Activated CD4-positive, alpha-beta T cell treated with anti-CD3 and anti-CD28 coated beads, Interleukin-2, amount 50 U/mL, for 24 hours (primary cell): ENCODE measurements at regions not wholly inside any gene's neighbourhood (a gene's known extent, or its start where the extent isn't known, plus 50 kb on each side); places are given as distances from the start of the nearest gene placed in this dataset.
A peak's percentile ranks its signal among the peaks of the same experiment; 100 is the strongest.
"Not testable (repeated sequence)": the region's sequence is repeated elsewhere in the genome, so short reads cannot be mapped to it uniquely, and the experiment has no call there.

Source experiments
- DNase-seq, 2 donors: peaks; one replicate each; pipeline ENCODE4 v3.0.0-alpha.2; 2020; ENCODE audit warnings: low read depth in 1 of 2, low spot score in 1 of 2

DNA sequence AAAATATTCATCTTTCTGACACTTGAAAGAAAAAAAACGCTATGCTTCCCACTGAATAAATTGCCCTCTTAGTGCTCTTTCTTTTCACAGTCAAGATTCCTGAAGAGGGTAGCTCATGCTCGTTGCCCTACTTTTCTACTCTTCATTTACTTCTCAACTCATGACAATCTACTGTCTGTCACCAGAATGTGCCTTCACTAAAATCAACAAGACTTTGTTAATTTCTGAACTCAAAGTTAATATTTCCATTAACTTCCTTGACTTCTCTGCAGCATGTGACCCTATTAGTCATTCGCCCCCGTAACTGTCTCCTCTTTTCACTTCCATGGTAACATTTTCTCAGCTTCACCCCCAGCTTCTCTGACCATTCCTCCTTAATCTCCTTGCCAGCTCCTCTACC is 98.9 kb upstream of the MAPRE2 start:
- DNase-seq, result no peak

DNA sequence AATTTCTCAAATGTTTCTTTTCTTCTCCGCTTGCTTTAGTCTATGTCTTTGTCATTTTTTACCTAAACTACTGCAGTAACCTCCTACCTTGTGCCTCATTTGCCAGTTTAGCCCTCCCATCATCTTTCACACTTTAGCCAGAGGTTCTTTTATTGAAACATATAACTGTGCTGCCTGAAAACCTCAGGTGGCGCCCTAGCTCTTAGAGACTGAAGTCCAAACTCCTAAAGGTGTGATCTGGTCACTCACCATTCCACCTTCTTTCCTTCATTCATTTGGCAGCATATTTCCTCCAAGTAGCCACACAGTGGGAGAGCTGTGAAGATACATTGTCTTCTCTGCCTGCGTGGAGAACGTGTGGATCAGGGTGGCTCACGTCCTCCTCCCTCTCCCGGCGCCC is 98.2 kb upstream of the MAPRE2 start:
- DNase-seq, result no peak

DNA sequence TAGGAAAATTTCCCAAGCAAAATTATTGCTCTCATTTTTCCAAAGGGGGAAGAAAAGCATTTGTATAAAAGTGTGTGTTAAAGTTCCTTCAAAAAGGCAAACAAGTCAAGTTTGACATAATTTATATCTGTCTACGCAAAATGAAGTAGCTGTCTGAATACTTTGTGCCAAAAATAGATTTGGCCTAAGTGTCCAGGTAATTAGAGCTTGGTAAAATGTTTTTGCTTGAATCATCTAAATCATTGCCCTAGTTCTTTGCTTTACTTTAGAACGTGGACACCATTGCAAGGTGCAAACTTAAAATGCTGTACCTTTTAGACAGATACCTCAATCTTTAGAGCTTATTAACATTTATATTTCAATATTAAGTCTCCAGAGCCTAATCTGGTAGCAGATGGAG is 97.6 kb upstream of the MAPRE2 start:
- DNase-seq, result no peak

GRCh38 chr18:34947711-34948125 is 93.5 kb upstream of the MAPRE2 start:
- DNase-seq, result no peak

DNA sequence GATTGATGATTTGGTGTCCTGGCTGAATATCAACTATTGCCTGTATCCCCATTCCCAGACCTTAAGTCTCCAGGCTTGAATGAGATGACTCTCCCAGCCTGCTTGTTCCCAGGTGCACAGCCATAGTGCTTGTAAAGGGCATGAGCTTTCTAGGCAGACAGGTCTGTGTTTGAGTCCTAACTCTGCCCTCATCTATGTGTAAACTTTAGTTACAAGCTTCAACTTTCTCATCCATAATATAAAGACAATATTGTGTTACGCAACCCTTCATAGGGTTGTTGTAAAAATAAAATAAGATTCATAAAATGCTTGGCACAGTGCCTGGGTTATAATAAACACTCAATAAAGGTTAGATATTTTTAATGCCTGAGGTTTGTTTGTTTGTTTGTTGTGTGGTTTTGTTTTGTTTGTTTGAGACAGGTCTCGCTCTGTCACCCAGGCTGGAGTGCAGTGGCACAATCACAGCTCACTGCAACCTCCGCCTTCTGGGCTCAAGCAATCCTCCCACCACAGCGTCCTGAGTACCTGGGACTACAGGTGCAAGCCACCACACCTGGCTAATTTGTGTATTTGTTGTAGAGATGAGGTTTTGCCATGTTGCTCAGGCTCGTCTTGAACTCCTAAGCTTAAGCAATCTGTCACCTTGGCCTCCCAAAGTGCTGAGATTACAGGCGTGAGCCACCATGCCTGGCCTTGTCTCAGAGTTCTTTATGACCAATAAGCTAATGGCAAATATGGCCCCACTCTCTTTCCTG is 89.4 kb upstream of the MAPRE2 start:
- DNase-seq, result no peak

- no peak for DNase-seq
These were observed 88.0 kb upstream of the MAPRE2 start for GRCh38 chr18:34953212-34953611.

DNA sequence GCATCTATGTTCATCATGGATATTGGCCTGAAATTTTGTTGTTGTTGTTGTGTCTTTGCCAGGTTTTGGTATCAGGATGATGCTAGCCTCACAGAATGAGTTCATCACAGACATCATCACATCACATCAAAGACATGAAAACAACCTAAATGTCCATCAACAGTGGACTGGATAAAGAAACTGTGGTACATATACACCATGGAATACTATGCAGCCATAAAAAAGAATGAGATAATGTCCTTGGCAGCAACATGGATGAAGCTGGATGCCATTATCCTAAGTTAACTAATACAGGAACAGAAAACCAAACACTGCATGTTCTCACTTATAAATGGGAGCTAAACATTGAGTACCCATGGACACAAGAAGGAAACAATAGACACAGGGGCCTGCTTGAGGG is 85.7 kb upstream of the MAPRE2 start:
- DNase-seq, result not testable (repeated sequence)

- no peak for DNase-seq
These were observed 84.5 kb upstream of the MAPRE2 start for GRCh38 chr18:34956663-34957062.

- DNase-seq, result no peak
These were observed 83.9 kb upstream of the MAPRE2 start for GRCh38 chr18:34957119-34957863.

GRCh38 chr18:34957864-34958259 is 83.4 kb upstream of the MAPRE2 start:
- DNase-seq, result no peak

GRCh38 chr18:34959211-34959829 is 81.9 kb upstream of the MAPRE2 start:
- DNase-seq, result no peak

DNA sequence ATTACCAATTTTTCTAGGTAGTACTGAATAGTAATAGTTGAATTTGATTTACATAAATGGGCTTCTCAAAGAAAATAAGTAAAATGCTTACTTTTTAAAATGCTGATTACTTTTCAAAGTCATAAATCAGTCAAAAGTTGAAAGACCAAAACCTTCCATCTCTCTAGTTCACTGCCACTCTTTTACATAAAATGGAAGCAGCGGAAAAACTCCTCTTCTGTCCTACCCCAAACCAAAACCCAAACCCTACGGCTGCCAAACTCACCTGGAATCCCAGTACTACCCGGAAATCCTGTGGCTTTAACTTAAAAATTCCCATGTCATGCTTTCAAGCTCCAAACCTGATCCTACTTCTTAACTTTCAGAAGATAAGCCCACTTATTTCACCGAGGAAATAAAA is 81.2 kb upstream of the MAPRE2 start:
- DNase-seq, result no peak

GRCh38 chr18:34965108-34965507 is 76.1 kb upstream of the MAPRE2 start:
- DNase-seq, result no peak

GRCh38 chr18:34965566-34965965 is 75.6 kb upstream of the MAPRE2 start:
- no peak for DNase-seq

DNA sequence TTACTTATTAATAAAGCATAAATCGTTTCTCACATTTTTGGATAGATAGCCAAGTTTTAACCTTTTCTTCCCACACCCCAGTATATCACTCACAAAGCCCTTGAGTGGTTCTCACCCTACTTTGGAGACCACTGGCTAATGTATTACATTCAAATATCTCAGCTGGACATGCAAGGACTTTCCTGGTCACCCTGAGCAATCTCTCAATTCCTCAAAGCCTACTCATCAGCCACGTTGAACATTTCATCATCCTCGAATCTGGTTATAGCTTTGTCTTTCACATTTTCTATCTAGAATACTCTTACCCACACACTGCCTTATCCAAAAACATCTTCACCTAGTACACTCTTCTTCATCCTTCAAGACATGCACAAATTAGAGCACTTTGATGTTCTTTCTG is 71.1 kb upstream of the MAPRE2 start:
- DNase-seq, result no peak

DNA sequence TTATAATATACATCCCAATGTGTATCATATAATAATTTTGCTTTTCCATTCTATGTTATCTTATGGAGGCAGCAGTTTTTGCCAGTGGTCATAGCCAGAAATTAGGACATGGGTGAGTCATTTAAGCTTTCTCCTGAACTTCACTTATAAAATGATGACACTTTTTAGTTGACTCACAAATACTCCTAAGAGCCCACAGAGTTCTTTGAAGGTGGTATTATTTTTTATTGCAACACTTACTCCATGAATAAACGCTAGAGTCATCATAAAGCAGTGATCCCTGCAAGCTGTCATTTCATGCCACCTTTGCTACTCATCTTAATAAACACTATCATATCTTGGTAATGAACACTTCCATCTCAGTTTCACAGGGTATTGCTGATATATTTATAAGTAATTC is 69.9 kb upstream of the MAPRE2 start:
- no peak for DNase-seq

DNA sequence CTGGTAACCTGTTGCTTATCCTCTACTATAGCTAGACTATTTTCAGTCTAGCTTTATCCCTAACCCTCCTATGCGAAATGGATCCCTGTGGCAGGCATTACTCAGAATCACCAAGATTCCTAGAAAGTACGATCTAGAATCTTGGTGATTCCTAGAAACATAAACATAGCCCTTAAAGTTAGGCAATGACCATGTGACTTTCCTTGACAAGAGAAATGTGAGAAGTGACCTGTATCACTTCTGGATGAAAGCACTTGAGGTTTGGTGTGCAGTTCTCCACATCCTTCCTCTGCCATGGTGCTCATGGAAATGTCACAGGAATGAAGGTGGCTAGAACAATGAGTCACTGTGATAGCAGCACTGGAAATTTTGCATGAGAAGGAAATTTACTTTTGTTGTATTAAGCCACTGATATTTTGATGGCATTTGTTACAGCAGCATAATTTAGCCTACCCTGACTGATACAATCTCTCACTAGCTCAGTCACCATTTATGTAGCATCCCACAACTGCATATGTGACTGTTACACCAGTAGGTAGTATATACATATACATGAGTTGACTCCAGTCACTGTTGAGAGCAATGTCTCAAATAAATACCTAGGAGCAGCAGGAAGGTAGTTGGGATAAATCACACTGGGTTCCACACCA is 68.3 kb upstream of the MAPRE2 start:
- DNase-seq, result no peak

- no peak for DNase-seq
These were observed 65.1 kb upstream of the MAPRE2 start for GRCh38 chr18:34976123-34976522.

DNA sequence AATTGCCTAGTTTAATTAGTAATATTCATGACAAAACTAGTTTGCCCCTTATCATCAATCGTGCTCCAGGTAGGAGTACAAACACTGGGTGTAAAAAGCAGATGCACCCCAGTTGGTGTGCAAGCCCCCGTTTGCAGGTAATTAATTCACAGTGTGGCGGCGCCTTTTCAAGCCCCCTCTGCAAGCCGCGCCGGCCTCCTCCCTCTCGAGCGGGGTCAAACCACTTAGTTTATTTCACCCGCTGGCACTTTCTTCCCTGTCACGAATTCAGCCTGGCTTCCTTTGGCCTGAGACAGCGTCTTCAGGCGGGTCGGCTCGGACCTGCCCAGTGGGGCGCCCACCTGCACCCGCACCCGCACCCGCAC is 64.7 kb upstream of the MAPRE2 start:
- DNase-seq, result no peak

- DNase-seq, result peak; percentile 27 to 66
These were observed 64.0 kb upstream of the MAPRE2 start for GRCh38 chr18:34976899-34977837.
